ENCODE measurements at regions not wholly inside any gene's neighbourhood (a gene's known extent, or its start where the extent isn't known, plus 50 kb on each side); places are given as distances from the start of the nearest gene placed in this dataset.

DNA sequence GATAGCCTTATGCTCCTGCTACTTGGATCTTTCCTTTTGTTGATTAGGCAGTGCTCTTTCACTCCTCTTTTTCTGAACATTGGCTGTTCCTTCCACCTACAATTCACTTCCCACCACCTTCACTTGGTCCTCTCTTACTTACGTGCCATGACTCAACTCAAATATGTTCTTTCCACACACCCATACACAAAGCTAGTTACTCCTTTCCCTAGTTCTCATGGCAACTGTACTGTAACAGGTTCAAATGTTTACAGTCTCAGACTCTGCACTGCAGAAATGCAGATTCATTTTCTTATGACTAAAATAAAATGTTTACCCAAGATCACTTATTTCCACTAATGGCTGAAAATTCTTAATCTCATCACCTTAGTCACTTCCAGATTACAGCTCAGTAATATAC is 174.0 kb upstream of the TSHZ2 start:
- ATAC-seq (replicated peaks), result no peak
- no peaks in the 10 kb centered on the region for H3K4me1 Mint-ChIP-seq
- H3K27ac Mint-ChIP-seq, result no peak overlapping the region
- H3K36me3 Mint-ChIP-seq, result no peaks in the 10 kb centered on the region
- no peak overlapping the region for H3K4me3 Mint-ChIP-seq
- no peak for DNase-seq
- H3K9me3 Mint-ChIP-seq, result no peaks in the 10 kb centered on the region
- H3K27me3 Mint-ChIP-seq, result peaks cover 6 to 8% of the 10 kb centered on the region in 2 donors

DNA sequence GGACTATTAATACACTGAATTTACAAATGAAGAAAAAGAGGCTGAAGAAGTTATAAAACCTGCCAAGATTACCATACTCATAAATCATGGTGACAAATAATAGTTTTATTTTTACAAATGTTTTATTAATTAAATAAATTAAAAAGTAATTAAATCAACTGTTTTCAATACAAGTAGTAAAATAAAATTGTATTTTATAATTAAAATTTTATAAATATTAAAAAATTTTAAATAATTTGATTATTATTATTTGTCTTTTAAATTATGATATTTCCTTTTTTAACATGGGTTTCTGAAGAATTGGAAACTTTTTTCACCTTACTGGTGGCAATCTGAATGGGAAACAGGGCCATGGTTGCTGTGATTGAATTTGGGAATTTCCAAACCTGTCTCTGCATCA is 177.3 kb upstream of the TSHZ2 start:
- no peak for ATAC-seq (replicated peaks)
- Mint-ChIP-seq H3K36me3 (no peaks in the 10 kb centered on the region), H3K9me3 (no peaks in the 10 kb centered on the region), H3K27ac (no peak overlapping the region), H3K27me3 (peaks cover 6 to 8% of the 10 kb centered on the region in 2 donors), H3K4me3 (no peak overlapping the region), H3K4me1 (no peaks in the 10 kb centered on the region)
- DNase-seq, result no peak

DNA sequence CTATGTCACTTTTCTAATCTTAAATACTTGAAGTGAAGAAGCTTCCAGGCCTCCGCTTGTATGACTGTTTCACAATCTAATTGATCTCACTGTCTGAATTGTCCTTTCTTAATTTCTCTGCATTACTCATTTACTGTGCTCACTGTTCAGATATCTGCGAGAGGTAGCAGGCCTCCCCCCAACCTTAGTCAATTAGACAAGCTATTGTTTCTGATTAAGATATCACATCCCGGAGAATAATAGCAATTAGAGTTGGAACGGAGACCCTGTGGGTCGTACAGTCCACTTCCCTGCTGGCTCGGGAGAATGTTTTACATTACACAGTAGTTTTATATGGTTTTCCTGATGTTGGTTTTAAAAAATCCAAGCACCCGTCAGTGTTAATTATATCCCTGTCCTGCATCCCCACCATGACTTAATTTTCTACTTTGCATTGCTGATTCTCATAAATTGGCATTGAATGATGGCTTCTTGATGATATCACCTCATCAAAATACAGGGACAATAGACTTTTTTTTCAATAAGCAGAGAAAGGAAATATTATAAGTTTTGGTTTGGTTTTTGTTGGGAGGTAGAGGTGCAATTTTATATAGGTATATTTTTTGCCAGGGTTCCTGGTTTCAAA is 178.7 kb upstream of the TSHZ2 start:
- no peaks in the 10 kb centered on the region for H3K9me3 Mint-ChIP-seq
- H3K36me3 Mint-ChIP-seq, result no peaks in the 10 kb centered on the region
- no peak for DNase-seq
- peaks cover 6 to 8% of the 10 kb centered on the region in 2 donors for H3K27me3 Mint-ChIP-seq
- no peak overlapping the region for H3K4me3 Mint-ChIP-seq
- H3K27ac Mint-ChIP-seq, result no peak overlapping the region
- ATAC-seq (replicated peaks), result no peak
- no peaks in the 10 kb centered on the region for H3K4me1 Mint-ChIP-seq

DNA sequence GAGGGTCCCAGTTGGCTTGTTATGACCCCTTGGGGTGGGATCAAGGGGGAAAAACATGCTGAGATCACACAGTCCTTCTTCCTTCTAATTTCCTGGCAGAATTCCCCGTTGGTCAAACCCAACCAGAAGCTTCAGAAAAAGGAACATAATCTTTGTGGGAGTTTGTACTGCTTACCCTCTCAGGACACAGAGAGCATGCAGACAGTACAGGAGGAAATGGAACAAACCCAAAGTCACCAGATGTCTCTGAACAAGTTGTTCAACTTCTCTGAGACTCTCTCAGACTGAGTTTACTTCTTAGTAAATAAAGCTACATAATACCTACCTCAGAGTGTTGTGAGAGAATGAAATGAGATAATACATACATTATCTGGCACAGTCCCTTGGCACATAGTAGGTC is 181.1 kb upstream of the TSHZ2 start:
- Mint-ChIP-seq H3K27me3 (peaks cover 4% of the 10 kb centered on the region in 2 donors), H3K4me1 (no peaks in the 10 kb centered on the region), H3K4me3 (no peak overlapping the region), H3K9me3 (no peaks in the 10 kb centered on the region), H3K36me3 (no peaks in the 10 kb centered on the region), H3K27ac (no peak overlapping the region)
- DNase-seq, result no peak
- ATAC-seq (replicated peaks), result no peak

DNA sequence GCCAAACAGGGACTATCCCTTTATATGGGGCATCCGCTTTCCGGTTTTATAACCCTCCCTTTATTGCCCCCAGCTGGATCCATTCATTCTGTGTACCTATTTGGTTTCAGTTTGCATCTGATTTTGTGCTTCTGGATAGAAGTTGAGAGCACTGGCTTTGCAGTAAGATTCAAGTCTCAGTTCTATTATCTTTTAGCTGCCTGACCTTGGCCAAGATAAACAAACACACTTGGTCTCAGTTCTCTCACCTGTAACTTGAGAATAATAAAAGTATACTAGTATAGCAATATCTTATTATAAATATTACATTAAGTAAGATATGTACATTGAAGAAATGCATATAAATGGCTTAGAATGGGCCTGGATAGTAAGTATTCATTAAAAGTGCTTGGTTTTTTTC is 182.4 kb upstream of the TSHZ2 start:
- no peak overlapping the region for H3K27ac Mint-ChIP-seq
- H3K4me3 Mint-ChIP-seq, result no peak overlapping the region
- no peaks in the 10 kb centered on the region for H3K4me1 Mint-ChIP-seq
- DNase-seq (no peak), ATAC-seq (replicated peaks) (no peak)
- H3K27me3 Mint-ChIP-seq, result peaks cover 6 to 7% of the 10 kb centered on the region in 2 donors
- H3K36me3 Mint-ChIP-seq, result no peaks in the 10 kb centered on the region
- no peaks in the 10 kb centered on the region for H3K9me3 Mint-ChIP-seq

DNA sequence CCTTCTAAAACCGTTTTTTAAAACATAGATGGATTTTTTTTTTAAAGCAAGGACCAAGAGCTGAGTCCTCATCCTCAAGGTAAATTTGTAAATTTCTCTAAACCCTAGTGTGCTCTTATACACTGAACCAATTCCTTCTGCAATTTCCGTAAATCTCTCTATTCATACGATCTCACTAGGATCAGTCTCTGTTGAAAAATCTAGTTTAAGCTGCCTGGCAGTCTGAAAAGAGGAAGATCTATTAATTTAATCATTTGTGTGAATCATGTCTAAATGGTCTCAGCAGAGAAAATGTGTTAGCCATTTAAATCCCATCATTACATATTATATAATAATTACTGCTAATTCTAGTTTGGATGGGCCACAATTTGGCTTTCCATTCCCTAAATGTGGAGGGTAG is 184.2 kb upstream of the TSHZ2 start:
- H3K4me3 Mint-ChIP-seq, result no peak overlapping the region
- no peak for DNase-seq

DNA sequence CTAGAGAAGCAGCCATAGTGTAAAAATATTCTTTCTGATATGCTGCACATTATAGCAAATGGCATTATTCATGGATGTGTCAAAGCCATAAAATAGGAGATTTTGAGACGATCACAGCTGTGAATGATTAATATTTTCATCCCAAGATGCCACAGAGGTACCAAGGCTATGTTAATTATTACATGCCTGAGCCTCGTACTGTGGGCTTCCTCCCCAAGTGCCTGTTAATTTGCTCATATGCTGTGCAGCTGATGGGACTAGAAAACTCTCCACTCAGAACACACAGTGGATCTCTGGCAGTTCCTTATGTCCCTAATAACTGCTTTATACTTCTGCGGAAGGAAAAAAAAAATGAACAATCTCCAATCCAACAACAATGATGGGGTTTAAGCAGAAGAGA is 184.9 kb upstream of the TSHZ2 start:
- Mint-ChIP-seq H3K36me3 (no peaks in the 10 kb centered on the region), H3K9me3 (peaks cover 0 to 4% of the 10 kb centered on the region in 2 donors), H3K27me3 (peaks cover 6 to 7% of the 10 kb centered on the region in 2 donors), H3K4me3 (no peak overlapping the region), H3K27ac (no peak overlapping the region), H3K4me1 (no peaks in the 10 kb centered on the region)
- no peak for DNase-seq
- ATAC-seq (replicated peaks), result no peak

More for the DNA sequence above, 184.2 kb upstream of the TSHZ2 start:
- no peak overlapping the region for H3K27ac Mint-ChIP-seq
- no peak for ATAC-seq (replicated peaks)
- H3K4me1 Mint-ChIP-seq, result no peaks in the 10 kb centered on the region
- peaks cover 0 to 4% of the 10 kb centered on the region in 2 donors for H3K9me3 Mint-ChIP-seq
- H3K36me3 Mint-ChIP-seq, result no peaks in the 10 kb centered on the region
- peaks cover 6 to 7% of the 10 kb centered on the region in 2 donors for H3K27me3 Mint-ChIP-seq

DNA sequence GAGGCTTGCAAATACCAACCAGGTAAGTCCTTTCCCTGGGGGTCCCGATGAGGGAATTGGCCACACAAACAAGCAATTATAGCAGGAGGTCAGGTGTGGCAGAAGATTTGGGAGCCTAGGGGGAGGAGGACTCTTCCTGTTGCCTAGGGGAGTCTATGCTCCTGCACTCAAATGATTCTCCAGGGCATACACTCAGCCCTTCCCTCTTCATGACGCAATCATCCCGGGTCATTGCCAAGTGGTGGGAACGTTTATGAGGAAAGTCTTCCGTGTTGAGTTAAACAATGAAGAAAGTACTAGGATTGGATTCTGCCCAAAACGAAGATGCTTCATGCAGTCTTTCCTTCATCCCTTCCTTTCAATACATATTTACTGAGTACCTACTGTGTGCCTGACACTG is 186.5 kb upstream of the TSHZ2 start:
- Mint-ChIP-seq H3K36me3 (no peaks in the 10 kb centered on the region), H3K9me3 (peaks cover 0 to 4% of the 10 kb centered on the region in 2 donors), H3K27ac (no peak overlapping the region), H3K4me1 (no peaks in the 10 kb centered on the region), H3K27me3 (peaks cover 6 to 7% of the 10 kb centered on the region in 2 donors), H3K4me3 (no peak overlapping the region)
- DNase-seq (no peak), ATAC-seq (replicated peaks) (no peak)

DNA sequence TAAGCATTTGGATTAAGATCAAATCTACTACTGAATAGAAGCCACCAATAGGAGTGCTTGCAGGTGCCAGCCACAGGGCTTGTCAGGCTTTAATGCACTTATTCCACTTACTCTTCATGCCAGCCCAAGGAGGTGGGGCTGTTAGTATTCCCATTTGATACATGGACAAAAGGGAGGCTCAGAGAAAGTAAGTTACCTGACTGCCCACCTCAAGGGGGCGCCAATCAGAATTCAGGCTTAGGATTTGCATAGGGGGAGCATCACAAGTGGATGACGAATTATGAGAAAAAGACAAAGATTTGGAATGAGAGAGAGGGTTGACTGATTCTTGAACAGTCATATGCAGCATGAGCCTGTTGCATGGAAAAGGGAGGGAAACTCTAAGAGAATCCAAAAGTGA is 188.4 kb upstream of the TSHZ2 start:
- no peak for ATAC-seq (replicated peaks)
- DNase-seq, result no peak
- Mint-ChIP-seq H3K9me3 (peaks cover 0 to 4% of the 10 kb centered on the region in 2 donors), H3K36me3 (no peaks in the 10 kb centered on the region), H3K4me1 (no peaks in the 10 kb centered on the region), H3K4me3 (no peak overlapping the region), H3K27ac (no peak overlapping the region), H3K27me3 (peaks cover 10 to 11% of the 10 kb centered on the region in 2 donors)

DNA sequence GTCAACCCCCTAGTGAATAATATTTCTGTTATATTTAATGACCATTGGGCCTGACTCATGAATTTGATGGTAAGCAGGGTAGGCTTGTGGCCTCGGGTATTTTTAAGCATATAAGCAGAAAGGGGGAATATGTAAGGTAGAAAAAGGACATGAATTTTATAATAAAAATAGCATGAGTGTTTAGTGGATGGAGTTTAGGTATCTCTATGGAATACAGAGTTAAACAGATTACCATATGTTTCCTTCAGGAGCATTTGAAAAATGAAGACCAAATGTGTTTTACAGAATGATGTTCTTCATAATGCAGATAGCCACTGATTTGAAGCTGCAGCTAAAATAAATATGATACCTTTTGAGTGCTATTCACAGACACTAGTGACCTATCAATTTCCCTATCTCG is 191.7 kb upstream of the TSHZ2 start:
- Mint-ChIP-seq H3K9me3 (peaks cover 0 to 4% of the 10 kb centered on the region in 2 donors), H3K4me1 (no peaks in the 10 kb centered on the region), H3K27me3 (peaks cover 6 to 9% of the 10 kb centered on the region in 2 donors), H3K36me3 (no peaks in the 10 kb centered on the region), H3K27ac (no peak overlapping the region), H3K4me3 (no peak overlapping the region)
- DNase-seq (no peak), ATAC-seq (replicated peaks) (no peak)

DNA sequence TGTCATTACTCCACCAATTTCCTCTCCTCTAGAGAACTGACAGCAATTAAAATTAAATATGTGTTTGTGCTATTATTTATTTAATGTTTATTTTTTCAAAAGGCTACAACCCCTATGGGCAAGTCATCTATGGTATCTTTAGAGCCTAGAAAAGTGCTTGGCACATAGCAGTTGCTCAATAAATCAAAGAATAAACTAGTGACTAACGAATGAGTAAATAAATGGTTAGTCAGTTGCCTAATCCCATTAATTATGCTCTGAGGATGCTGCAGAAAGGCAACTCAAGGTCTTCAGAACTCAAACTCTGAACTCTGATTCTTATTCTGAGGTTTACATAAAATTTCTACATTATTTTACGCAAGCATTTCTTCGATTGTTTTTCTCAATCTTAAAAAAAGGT is 193.0 kb upstream of the TSHZ2 start:
- no peak overlapping the region for H3K27ac Mint-ChIP-seq
- H3K4me3 Mint-ChIP-seq, result no peak overlapping the region
- ATAC-seq (replicated peaks) (no peak), DNase-seq (no peak)
- peaks cover 0 to 4% of the 10 kb centered on the region in 2 donors for H3K9me3 Mint-ChIP-seq
- H3K27me3 Mint-ChIP-seq, result peaks cover 6 to 9% of the 10 kb centered on the region in 2 donors
- no peaks in the 10 kb centered on the region for H3K36me3 Mint-ChIP-seq
- H3K4me1 Mint-ChIP-seq, result no peaks in the 10 kb centered on the region

DNA sequence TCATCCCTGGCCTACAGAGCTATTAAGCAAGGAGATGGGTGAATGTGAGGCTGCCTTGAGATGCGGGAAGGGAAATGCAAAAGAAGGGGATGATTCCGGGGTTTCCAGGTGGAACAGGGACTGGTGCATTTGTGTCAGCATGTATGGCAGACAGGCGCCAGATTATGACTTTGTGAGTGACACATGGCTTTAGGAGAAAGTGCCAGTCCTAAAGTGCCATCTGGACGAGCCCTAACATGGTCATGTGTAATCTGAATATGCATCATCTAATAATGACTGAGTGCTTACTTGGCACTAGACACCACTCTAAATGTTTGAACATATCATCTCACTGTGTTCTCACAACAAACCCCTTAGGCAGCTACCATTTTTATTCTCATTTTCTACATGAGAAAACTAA is 195.0 kb upstream of the TSHZ2 start:
- Mint-ChIP-seq H3K27me3 (peaks cover 6 to 9% of the 10 kb centered on the region in 2 donors), H3K4me1 (no peaks in the 10 kb centered on the region), H3K4me3 (no peak overlapping the region), H3K9me3 (no peaks in the 10 kb centered on the region), H3K27ac (no peak overlapping the region), H3K36me3 (no peaks in the 10 kb centered on the region)
- DNase-seq (no peak), ATAC-seq (replicated peaks) (no peak)

DNA sequence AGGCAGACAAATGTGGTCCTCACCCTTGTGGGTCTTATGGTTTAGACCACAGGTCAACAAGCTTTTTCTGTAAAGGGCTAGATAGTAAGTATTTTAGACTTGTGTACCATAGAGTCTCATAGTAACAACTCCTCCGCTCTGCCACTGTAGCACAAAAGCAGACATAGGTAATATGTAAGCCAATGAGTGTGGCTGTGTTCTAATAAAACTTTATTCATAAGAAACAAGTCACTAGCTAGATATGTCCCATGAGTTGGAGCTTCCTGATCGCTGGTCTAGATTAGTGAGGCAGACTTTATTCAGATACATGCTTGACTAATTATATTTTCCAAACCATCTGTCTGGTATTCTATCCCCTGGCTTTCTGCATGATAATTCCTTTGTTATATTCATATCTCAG is 196.4 kb upstream of the TSHZ2 start:
- H3K4me3 Mint-ChIP-seq, result no peak overlapping the region
- peaks cover 6 to 9% of the 10 kb centered on the region in 2 donors for H3K27me3 Mint-ChIP-seq
- no peaks in the 10 kb centered on the region for H3K36me3 Mint-ChIP-seq
- DNase-seq (no peak), ATAC-seq (replicated peaks) (no peak)
- H3K27ac Mint-ChIP-seq, result no peak overlapping the region
- H3K9me3 Mint-ChIP-seq, result no peaks in the 10 kb centered on the region
- H3K4me1 Mint-ChIP-seq, result no peaks in the 10 kb centered on the region

DNA sequence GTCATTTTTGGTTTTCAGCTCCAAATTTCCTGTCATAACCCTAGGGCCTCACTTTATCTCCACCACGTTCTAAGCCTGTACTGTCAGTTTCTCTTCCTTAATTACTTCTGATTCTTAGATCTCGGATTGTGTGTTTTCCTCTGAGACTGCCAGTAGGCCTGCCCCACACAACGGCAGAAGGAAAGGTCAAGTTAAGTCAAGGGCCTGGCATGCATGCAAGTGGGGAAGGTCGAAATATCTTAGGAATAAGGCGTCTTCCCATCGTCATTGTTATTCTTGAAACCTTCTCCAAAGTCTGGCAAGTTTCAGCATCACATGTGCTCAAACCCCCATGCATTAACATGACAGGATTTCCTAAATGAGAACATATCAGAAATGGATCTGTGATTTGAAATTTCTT is 203.5 kb upstream of the TSHZ2 start:
- no peak overlapping the region for H3K27ac Mint-ChIP-seq
- H3K4me3 Mint-ChIP-seq, result no peak overlapping the region
- no peaks in the 10 kb centered on the region for H3K9me3 Mint-ChIP-seq
- ATAC-seq (replicated peaks) (no peak), DNase-seq (no peak)
- H3K36me3 Mint-ChIP-seq, result no peaks in the 10 kb centered on the region
- no peaks in the 10 kb centered on the region for H3K27me3 Mint-ChIP-seq
- H3K4me1 Mint-ChIP-seq, result no peaks in the 10 kb centered on the region

DNA sequence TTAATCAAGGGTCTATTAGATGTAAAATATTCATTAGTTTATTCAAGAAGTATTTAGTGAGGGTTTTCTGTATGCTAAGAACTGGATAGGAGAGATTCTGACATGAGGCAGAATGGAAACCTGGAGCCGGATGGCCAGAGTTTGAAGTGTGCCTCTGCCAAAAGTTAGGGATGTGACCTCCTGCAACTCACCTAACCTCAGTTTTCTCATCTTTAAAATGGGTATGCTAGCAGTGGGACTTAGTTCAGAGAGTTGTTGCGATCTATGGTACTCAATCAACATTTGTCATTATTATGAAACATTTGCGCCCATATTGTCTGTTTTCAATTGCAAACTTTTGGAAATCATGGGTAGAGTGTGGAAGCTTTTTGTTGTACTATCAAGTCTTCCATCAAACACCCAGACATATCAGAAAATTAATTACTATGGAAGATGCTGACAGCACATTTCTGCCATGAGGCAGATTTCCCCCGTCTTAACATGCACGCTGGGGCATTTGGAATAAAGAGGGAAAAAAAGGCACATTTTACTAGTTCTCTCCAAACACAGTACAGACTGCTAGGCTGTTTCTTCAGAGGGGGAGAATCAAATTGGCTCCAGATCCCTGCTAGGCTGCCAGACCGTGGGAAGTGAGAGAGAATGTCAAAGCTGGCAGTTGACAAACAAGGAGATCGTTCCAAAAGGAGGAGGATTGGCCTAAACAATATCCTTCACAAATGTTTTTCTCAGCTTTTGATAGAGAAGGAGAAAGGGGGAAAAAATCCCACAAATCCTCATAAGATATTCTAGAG is 205.3 kb upstream of the TSHZ2 start:
- no peaks in the 10 kb centered on the region for H3K4me1 Mint-ChIP-seq
- no peaks in the 10 kb centered on the region for H3K9me3 Mint-ChIP-seq
- H3K27me3 Mint-ChIP-seq, result no peaks in the 10 kb centered on the region
- H3K27ac Mint-ChIP-seq, result no peak overlapping the region
- ATAC-seq (replicated peaks) (no peak), DNase-seq (no peak)
- H3K4me3 Mint-ChIP-seq, result no peak overlapping the region
- no peaks in the 10 kb centered on the region for H3K36me3 Mint-ChIP-seq
